ENCODE measurements at regions not wholly inside any gene's neighbourhood (a gene's known extent, or its start where the extent isn't known, plus 50 kb on each side); places are given as distances from the start of the nearest gene placed in this dataset.

DNA sequence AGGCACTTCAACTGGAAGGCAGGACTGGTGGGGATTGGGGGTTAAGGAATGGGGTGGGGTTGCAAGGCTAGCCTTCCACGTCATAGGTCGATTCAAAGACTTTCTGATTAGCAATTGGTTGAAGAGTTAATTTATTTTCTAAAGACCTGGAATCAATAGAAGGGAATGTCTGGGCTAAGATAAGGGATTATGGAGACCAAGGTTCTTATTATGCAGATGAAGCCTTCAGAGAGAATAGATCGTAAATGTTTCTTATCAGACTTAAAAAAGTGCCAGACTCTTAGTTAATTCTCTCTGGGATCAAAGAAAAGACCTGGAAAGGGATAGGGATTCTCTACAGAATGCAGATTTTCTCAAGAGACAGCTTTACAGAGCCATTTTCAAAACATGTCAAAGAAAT is 368.0 kb upstream of the DLGAP1 start:
- TF ChIP-seq, protein P1, sequence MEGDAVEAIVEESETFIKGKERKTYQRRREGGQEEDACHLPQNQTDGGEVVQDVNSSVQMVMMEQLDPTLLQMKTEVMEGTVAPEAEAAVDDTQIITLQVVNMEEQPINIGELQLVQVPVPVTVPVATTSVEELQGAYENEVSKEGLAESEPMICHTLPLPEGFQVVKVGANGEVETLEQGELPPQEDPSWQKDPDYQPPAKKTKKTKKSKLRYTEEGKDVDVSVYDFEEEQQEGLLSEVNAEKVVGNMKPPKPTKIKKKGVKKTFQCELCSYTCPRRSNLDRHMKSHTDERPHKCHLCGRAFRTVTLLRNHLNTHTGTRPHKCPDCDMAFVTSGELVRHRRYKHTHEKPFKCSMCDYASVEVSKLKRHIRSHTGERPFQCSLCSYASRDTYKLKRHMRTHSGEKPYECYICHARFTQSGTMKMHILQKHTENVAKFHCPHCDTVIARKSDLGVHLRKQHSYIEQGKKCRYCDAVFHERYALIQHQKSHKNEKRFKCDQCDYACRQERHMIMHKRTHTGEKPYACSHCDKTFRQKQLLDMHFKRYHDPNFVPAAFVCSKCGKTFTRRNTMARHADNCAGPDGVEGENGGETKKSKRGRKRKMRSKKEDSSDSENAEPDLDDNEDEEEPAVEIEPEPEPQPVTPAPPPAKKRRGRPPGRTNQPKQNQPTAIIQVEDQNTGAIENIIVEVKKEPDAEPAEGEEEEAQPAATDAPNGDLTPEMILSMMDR (IDR thresholded peaks at IDR 0.05) = no peak
- TF ChIP-seq POLR2A (IDR thresholded peaks at IDR 0.05) = no peak
